ENCODE measurements at regions not wholly inside any gene's neighbourhood (a gene's known extent, or its start where the extent isn't known, plus 50 kb on each side); places are given as distances from the start of the nearest gene placed in this dataset.
"Not testable (repeated sequence)": the region's sequence is repeated elsewhere in the genome, so short reads cannot be mapped to it uniquely, and the experiment has no call there.

DNA sequence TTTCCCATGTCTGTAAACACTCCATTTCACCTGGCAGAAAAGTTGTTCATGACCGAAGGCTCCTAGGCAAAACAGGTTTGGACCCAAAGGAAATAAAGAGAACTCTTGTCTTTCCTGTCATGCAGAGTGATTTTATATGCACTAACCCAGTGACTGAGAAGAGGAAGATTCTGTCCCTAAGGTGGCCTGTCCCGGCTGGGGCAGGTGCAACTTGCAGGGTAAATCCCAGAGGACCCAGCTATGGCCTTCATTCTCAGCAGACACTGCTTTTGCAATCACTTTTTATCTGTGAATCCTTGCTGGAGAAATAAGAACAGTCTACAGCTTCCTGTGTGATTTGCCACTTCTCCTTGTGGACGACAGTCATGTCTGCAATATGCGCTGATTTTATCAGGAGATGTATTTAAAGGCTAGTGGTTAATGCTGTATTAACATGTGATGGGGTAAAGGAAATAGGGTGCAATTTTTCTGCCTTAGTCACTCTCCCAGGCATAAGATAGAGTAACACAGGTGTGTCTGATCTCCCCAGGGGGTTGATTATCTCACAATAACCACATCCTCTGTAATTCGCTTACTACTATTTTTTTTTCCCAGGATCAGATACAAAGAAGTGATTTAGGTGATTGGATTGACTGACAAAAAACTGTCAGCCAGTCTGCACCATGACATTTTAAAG is 696.8 kb upstream of the SOX9 start:
- DNase-seq = no peak

DNA sequence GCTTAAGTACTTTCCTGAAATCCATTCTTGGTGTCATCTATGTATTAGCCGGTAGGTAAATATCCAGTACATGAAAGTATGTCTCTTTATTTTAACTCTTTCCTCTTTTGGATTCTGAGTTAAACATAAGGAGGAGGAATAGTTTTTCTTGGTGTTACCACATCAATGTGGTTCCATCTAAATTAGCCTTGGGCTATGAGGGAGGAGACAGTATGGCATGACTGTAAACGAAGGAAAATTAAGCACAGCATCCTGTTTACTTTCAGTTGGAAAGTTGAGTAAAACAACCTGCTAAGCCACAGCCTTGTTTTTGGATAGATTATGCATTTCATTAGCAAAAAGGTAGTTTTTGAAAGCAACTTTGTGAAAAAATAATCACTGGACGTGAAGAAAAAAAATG is 693.0 kb upstream of the SOX9 start:
- no peak for DNase-seq

DNA sequence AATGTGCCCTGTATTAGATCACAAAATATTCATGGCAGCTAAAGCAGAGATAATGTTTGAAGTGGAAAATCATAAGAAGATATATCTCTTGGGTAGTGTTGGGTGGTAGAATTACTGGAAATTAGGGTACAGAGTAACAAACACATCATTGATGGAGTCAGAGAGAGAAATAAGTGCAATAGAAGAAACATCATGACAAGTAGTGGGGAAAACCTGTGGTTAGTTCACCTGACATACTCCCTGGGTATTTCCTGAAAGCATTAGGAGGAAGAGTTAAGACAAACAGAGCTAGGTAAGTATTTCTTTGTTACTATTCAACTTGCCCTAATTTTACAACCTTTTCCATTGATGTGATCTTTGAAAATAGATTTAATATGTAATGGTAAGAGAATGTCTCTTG is 691.9 kb upstream of the SOX9 start:
- DNase-seq = no peak

DNA sequence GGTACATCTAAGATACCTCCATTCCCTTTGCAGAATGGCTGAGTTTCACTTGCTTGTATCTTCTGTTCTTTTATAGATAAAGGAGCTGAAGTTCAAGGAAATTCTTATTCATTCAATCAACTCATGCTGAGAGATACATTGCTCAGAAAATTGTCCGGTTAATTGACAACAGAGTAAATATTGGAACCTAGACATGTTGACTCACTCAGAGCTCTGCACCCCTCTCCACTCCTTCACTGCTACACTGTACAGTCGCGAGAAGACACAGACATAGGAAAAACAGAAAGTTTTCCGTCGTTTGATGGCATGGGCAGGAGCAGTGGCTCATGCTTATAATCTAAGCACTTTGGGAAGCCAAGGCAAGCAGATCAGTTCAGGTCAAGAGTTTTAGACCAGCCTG is 690.5 kb upstream of the SOX9 start:
- no peak for DNase-seq

DNA sequence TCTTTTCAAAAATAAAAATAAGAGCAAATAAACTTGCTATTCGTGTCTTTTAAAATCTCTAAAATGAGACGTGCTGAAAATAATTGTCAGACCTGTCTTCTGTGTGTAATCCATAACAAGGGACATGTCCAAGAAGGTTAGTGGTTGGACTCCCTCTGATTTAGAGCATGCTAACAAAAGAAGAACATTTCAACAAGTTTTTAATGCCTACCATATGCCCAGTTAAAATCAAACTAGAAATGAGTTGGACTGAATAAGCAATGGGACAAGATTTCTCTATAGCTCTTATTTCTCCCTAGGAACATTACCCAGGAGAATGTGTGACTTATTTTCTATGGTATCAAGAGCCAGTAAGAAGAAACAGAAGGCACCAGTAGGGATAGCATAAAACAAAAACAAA is 689.7 kb upstream of the SOX9 start:
- DNase-seq = no peak

GRCh38 chr17:71432378-71433315 is 688.2 kb upstream of the SOX9 start:
- no peak for DNase-seq

DNA sequence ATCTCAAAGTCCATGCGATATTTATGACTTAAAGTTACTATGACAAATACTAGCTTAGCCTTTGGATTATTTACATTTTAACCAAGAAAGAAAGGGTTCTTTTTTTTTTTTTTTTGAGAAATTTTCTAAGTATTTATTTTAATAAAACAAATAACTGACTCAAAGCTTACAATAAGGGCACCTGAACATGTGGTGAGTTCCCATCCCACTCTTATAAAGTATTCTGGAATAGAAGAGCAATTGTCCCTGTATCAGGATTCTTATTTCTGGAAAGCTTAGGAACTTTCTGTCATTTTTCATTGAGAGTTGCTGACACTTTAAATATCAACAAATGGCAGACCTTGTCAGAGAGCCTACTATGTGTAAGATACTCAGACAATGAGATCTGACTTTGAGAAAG is 686.1 kb upstream of the SOX9 start:
- DNase-seq = no peak

GRCh38 chr17:71436479-71436878 is 684.3 kb upstream of the SOX9 start:
- no peak for DNase-seq

DNA sequence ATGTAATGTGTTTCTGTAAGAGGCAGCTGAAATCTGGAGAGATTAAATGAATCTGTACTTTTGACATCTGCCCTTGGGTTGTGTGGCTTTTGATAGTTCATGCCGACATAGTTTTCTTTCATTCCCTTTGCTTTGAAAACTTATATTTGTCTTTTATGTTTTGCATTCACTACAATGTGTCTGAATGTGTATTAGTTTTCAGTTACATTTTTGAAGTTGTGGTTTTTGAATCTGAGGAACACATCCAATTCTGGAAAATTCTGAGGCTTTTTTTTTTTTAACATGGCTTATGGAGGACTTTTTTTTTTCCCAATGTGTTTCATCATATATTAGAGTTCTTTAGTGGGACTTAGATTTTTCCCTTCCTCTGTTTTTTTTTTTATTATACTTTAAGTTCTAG is 683.7 kb upstream of the SOX9 start:
- no peak for DNase-seq

DNA sequence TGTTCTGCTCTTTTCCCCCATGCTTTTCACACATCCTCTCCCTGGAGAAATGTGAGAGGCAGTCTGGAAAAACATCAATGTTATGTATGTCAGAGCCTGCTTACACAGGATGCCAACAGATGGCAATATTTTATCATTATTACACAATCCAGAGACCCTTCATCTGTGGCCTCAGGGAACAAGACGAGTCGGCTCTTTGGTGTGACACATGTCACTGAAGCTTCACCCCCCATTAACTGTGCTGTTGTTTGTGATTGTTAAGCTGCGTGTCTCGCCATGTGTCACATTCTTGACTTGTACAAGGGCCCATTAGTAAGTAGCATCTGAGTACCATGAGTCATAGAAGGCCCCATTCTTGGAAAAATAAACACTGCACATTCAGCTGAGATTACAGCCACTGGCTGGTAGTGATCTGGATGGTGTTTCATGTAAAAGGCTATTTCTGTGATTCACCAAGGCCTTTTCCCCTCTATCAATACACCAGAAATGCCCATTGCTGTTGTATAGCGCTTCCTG is 682.1 kb upstream of the SOX9 start:
- no peak for DNase-seq

GRCh38 chr17:71440513-71440912 is 680.3 kb upstream of the SOX9 start:
- no peak for DNase-seq

DNA sequence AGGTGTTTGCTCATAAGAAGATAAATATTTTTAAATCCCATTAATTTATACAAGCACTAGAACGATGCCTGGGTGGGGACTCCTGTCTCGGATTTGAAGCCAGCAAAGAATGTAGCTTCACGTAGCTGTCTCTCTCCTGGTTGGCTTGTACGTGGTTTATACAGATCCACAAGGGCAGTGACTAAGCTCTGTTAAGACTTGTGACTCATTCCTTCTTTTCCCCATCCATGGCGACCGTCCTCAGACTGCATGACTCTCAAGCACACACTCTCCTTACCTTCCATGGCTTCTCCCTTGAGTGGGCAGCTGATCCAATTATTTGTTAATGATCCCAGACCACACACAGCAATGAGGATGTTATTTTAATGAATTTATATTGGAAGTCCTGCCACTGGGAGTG is 679.7 kb upstream of the SOX9 start:
- DNase-seq = no peak

DNA sequence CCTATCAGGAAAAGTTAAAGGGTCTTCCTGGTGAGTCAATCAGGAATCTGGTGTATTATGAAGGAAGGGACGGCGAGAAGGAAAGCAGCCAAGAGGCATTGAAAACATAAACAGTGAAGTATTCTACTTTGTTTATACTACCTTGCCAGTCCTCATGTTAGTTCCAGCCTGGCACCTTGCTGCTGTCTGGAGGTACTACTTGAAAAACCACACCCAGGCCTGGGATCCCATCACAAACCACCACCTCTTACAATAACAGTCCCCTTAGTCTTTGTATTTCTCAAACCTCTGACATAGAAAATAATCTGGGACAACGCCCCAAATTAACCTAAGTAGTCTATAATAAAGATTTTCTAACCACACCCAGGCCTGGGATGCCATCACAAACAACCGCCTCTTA is 676.7 kb upstream of the SOX9 start:
- no peak for DNase-seq

- DNase-seq = no peak
These were observed 674.0 kb upstream of the SOX9 start for GRCh38 chr17:71446645-71447437.

- no peak for DNase-seq
These were observed 673.2 kb upstream of the SOX9 start for GRCh38 chr17:71447644-71448043.

GRCh38 chr17:71450657-71451056 is 670.2 kb upstream of the SOX9 start:
- not testable (repeated sequence) for DNase-seq

GRCh38 chr17:71453876-71454422 is 666.9 kb upstream of the SOX9 start:
- no peak for DNase-seq

DNA sequence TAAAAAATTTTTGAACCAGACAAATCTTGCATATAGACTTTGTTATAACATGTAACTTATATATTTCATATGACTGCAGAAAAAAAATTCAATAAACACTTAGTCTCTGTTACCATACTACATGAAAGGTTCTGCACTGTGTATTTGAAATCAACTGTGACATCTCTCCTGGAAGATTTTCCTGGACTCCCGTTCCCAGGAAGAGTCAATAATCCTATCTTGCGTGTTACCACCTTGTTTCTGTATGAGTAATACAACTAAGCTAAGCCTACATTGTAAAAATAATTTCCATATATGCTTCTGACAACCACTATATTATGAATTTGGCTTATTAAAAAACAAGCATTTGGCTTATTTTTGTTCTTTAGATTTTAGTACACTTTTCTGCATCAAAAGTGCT is 665.6 kb upstream of the SOX9 start:
- DNase-seq = no peak

- DNase-seq = no peak
These were observed 662.5 kb upstream of the SOX9 start for GRCh38 chr17:71458322-71458721.

GRCh38 chr17:71460943-71461342 is 659.9 kb upstream of the SOX9 start:
- no peak for DNase-seq

DNA sequence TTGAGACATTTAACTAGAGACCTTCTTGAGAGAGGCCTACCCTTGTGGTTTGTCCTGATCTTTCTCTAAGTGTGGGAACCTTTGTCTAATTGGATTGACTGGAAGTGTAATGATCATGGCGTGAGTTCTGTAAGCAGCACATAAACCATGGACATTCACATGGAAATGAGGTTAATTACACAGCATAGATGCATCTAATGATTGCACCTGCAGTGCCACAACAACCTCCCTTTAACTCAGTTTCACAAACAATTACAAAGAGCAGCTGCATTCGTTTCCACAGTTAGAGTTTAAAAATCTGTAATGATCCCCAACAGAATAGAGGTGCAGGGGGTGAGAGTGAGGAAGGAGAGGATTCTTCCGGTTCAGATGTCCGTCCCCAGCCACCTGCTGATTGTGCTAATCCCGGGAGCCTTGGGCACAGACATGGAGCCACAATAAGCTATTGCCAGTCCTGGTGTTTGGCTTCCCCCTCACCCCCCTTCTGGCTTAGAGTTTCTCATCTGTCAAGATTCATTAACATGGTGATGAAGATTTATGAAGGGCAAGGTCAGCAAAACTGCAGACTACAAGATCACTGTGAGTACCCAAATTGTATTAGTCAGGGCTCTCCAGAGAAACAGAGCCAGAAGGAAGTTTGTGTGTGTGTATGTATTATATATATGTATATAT is 659.2 kb upstream of the SOX9 start:
- DNase-seq = no peak

DNA sequence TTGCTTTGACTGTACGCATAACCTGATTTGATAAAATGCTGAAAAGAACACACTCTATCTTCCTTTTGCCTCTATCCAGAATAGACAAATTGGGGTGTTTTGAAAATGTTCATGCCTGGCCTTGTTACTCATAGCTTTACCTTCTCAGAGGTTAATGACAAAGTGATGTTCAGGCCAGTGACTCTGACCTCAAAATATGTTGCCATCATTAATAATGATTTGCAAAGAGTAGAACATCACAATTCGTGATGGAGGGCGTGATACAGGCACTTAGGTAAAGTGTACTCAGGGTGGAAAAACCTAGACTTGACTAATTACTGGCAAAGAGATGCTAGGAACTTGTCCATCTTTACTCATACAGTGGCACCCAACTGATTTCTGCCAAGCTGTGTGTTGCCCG is 656.6 kb upstream of the SOX9 start:
- DNase-seq = no peak
